ENCODE measurements at regions not wholly inside any gene's neighbourhood (a gene's known extent, or its start where the extent isn't known, plus 50 kb on each side); places are given as distances from the start of the nearest gene placed in this dataset.

DNA sequence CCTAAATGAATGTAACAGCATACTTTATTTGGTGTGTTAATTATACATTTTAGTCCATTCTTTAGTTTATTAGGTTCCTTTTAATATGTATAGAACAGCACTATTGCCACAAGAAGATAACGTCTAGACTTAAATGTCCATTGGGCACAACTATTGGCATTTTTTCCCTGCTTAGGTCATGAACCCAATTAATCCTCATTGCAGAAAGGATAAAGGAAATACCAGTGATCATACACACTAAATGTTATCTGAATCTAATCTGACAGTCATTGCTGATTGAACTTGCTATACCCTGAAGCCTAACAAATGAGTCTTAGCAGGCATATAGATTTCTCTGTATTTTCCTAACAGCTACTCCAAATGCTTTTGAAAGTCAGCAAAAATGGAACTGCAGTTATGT is 2250.0 kb upstream of the AGA start (continued):
- TF ChIP-seq, protein P1, sequence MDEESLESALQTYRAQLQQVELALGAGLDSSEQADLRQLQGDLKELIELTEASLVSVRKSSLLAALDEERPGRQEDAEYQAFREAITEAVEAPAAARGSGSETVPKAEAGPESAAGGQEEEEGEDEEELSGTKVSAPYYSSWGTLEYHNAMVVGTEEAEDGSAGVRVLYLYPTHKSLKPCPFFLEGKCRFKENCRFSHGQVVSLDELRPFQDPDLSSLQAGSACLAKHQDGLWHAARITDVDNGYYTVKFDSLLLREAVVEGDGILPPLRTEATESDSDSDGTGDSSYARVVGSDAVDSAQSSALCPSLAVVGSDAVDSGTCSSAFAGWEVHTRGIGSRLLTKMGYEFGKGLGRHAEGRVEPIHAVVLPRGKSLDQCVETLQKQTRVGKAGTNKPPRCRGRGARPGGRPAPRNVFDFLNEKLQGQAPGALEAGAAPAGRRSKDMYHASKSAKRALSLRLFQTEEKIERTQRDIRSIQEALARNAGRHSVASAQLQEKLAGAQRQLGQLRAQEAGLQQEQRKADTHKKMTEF (CRISPR knock-in tag; IDR thresholded peaks at IDR 0.05) = no peak
- TF ChIP-seq, protein P2, sequence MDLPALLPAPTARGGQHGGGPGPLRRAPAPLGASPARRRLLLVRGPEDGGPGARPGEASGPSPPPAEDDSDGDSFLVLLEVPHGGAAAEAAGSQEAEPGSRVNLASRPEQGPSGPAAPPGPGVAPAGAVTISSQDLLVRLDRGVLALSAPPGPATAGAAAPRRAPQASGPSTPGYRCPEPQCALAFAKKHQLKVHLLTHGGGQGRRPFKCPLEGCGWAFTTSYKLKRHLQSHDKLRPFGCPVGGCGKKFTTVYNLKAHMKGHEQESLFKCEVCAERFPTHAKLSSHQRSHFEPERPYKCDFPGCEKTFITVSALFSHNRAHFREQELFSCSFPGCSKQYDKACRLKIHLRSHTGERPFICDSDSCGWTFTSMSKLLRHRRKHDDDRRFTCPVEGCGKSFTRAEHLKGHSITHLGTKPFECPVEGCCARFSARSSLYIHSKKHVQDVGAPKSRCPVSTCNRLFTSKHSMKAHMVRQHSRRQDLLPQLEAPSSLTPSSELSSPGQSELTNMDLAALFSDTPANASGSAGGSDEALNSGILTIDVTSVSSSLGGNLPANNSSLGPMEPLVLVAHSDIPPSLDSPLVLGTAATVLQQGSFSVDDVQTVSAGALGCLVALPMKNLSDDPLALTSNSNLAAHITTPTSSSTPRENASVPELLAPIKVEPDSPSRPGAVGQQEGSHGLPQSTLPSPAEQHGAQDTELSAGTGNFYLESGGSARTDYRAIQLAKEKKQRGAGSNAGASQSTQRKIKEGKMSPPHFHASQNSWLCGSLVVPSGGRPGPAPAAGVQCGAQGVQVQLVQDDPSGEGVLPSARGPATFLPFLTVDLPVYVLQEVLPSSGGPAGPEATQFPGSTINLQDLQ (CRISPR knock-in tag; IDR thresholded peaks at IDR 0.05) = no peak
- TF ChIP-seq, protein P3, sequence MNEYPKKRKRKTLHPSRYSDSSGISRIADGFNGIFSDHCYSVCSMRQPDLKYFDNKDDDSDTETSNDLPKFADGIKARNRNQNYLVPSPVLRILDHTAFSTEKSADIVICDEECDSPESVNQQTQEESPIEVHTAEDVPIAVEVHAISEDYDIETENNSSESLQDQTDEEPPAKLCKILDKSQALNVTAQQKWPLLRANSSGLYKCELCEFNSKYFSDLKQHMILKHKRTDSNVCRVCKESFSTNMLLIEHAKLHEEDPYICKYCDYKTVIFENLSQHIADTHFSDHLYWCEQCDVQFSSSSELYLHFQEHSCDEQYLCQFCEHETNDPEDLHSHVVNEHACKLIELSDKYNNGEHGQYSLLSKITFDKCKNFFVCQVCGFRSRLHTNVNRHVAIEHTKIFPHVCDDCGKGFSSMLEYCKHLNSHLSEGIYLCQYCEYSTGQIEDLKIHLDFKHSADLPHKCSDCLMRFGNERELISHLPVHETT (CRISPR knock-in tag; conservative IDR thresholded peaks at IDR 0.05) = no peak
- TF ChIP-seq EP300 (IDR thresholded peaks at IDR 0.05; ENCODE audit: low read depth in 2 of 2, low read length in 2 of 2) (no peak), EP300 (CRISPR knock-in tag; IDR thresholded peaks at IDR 0.05; ENCODE audit: borderline replicate concordance) (no peak)

DNA sequence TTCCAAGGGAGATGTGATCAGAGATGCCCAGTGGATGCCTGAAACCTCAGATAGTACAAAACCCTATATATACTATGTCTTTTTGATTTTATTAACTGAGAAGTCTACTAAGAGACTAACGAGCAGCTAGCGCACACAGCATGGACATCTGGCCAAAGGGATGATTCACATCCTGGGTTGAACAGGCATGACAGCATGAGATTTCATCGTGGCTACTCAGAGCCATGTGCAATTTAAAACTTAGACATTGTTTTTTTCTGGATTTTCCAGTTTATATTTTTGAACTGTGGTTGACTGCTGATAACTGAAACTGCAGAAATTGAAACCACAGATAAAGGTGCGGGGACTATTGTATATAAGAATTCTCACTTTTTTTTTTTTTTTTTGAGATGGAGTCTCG is 2252.9 kb upstream of the AGA start:
- ATAC-seq = no peak
- no peak overlapping the region for H3K4me3 ChIP-seq (replicated peaks in 1 of 3; ENCODE audit: insufficient read depth in 1 of 3, low read depth in 2 of 3, low read length in 3 of 3)
- H3K27me3 ChIP-seq (ENCODE audit: control insufficient read depth in 1 of 2, insufficient read depth in 2 of 2, low read length in 2 of 2) = no peaks in the 10 kb centered on the region
- no peak overlapping the region for H3K4me2 ChIP-seq (ENCODE audit: low read depth, low read length)
- no peaks in the 10 kb centered on the region for H3K4me1 ChIP-seq (ENCODE audit: insufficient read depth, low read length)
- intact Hi-C loops (cut with micrococcal nuclease; ENCODE audit: unreplicated experiment) (no loop called here), in situ Hi-C loops (cut with HindIII; ENCODE audit: extremely low pct_ligation_motif_present, low pct_unique_long_range_greater_than_20kb) (no loop called here)
- no peaks in the 10 kb centered on the region for H3K36me3 ChIP-seq (replicated peaks in 1 of 2; ENCODE audit: control insufficient read depth in 1 of 2, insufficient read depth in 2 of 2, low read length in 2 of 2)
- no peaks in the 10 kb centered on the region for H4K20me1 ChIP-seq (ENCODE audit: insufficient read depth, low read length)
- no TSS peak for BruUV-seq (replicated peaks)
- WGBS (ENCODE audit: low lambda C conversion rate) = 40% methylated on average over 5 of the region's 5 CpGs
- H2AFZ ChIP-seq (ENCODE audit: low read length) = no peak overlapping the region
- POLR2A ChIA-PET = no interaction called here
- no peak for FAIRE-seq
- no peak overlapping the region for H3K27ac ChIP-seq (ENCODE audit: extremely low read length, insufficient read depth, low read length)
- DNase-seq (ENCODE audit: low spot score) = no peak
- CTCF ChIA-PET (ENCODE audit: low intra/inter-chr PET ratio, low total read pairs) = no interaction called here
- H3K9ac ChIP-seq (ENCODE audit: insufficient read depth, low read depth, low read length) = no peak overlapping the region
- 0 out of 2 replicates have a peak, but pooled peaks cover 6% of the 10 kb centered on the region for H3K9me3 ChIP-seq (ENCODE audit: low read length)
- no peaks in the 10 kb centered on the region for H3K79me2 ChIP-seq (ENCODE audit: insufficient read depth, low read length)
- no peak for TF ChIP-seq ZBTB21 (CRISPR knock-in tag; IDR thresholded peaks at IDR 0.05)
- TF ChIP-seq, protein P4, sequence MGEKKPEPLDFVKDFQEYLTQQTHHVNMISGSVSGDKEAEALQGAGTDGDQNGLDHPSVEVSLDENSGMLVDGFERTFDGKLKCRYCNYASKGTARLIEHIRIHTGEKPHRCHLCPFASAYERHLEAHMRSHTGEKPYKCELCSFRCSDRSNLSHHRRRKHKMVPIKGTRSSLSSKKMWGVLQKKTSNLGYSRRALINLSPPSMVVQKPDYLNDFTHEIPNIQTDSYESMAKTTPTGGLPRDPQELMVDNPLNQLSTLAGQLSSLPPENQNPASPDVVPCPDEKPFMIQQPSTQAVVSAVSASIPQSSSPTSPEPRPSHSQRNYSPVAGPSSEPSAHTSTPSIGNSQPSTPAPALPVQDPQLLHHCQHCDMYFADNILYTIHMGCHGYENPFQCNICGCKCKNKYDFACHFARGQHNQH (CRISPR knock-in tag; IDR thresholded peaks at IDR 0.05) = no peak
- no peak for TF ChIP-seq GATA4 (IDR thresholded peaks at IDR 0.05; ENCODE audit: borderline replicate concordance, low read depth)
- no peak for TF ChIP-seq TCF12 (IDR thresholded peaks at IDR 0.05)
- TF ChIP-seq TCF12 (CRISPR knock-in tag; IDR thresholded peaks at IDR 0.05) = no peak
- TF ChIP-seq, protein P5, sequence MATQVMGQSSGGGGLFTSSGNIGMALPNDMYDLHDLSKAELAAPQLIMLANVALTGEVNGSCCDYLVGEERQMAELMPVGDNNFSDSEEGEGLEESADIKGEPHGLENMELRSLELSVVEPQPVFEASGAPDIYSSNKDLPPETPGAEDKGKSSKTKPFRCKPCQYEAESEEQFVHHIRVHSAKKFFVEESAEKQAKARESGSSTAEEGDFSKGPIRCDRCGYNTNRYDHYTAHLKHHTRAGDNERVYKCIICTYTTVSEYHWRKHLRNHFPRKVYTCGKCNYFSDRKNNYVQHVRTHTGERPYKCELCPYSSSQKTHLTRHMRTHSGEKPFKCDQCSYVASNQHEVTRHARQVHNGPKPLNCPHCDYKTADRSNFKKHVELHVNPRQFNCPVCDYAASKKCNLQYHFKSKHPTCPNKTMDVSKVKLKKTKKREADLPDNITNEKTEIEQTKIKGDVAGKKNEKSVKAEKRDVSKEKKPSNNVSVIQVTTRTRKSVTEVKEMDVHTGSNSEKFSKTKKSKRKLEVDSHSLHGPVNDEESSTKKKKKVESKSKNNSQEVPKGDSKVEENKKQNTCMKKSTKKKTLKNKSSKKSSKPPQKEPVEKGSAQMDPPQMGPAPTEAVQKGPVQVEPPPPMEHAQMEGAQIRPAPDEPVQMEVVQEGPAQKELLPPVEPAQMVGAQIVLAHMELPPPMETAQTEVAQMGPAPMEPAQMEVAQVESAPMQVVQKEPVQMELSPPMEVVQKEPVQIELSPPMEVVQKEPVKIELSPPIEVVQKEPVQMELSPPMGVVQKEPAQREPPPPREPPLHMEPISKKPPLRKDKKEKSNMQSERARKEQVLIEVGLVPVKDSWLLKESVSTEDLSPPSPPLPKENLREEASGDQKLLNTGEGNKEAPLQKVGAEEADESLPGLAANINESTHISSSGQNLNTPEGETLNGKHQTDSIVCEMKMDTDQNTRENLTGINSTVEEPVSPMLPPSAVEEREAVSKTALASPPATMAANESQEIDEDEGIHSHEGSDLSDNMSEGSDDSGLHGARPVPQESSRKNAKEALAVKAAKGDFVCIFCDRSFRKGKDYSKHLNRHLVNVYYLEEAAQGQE (IDR thresholded peaks at IDR 0.05; ENCODE audit: borderline replicate concordance in 1 of 2, low read depth in 1 of 2, low read length in 2 of 2) = no peak
- no peak for TF ChIP-seq HMGA1 (CRISPR knock-in tag; conservative IDR thresholded peaks at IDR 0.05)
- no peak for TF ChIP-seq ZNF607 (CRISPR knock-in tag; IDR thresholded peaks at IDR 0.05; ENCODE audit: borderline replicate concordance)
- TF ChIP-seq ZNF205 (CRISPR knock-in tag; IDR thresholded peaks at IDR 0.05) = no peak

Measured in HepG2 (cell line).